BJ (cell line): ENCODE measurements at regions not wholly inside any gene's neighbourhood (a gene's known extent, or its start where the extent isn't known, plus 50 kb on each side); places are given as distances from the start of the nearest gene placed in this dataset.

Source experiments
- CTCF ChIA-PET: fragments of 350-600 bp; formaldehyde crosslinking; extraction: SDS; loops from one replicate; lab custom pipeline; 2021; ENCODE audit warnings: antibody characterized with exemption, inconsistent platforms; lab: Yijun Ruan, JAX
- POLR2A ChIA-PET: fragments of 300-600 bp; sonication (Branson Sonifier 250); formaldehyde crosslinking; extraction: SDS; loops from one replicate; lab custom pipeline; 2021; ENCODE audit warnings: antibody characterized with exemption; lab: Charles Lee
- DNase-seq: peaks from one replicate; pipeline ENCODE4 v3.0.0-alpha.2; 2011; ENCODE audit warnings: low read depth
- H3K27me3 ChIP-seq: 2 replicates; pipeline ENCODE4 v1.6.0; 2011; ENCODE audit warnings: low read length; ENCODE audit not compliant: control insufficient read depth, insufficient read depth
- H3K36me3 ChIP-seq: 2 replicates; pipeline ENCODE4 v1.5.1; 2011; ENCODE audit warnings: low read length; ENCODE audit not compliant: control insufficient read depth, insufficient read depth
- H3K4me3 ChIP-seq: 2 replicates; pipeline ENCODE4 v1.5.1; 2011; ENCODE audit warnings: low read depth, mild to moderate bottlenecking, control low read depth, low read length
- CTCF ChIP-seq: IDR thresholded peaks from 2 replicates; pipeline ENCODE4 v1.5.1; 2011; ENCODE audit warnings: low read depth, mild to moderate bottlenecking, control low read depth, inconsistent platforms, low read length, moderate library complexity; ENCODE audit not compliant: insufficient read depth

GRCh38 chr20:11844691-11845090 is 73.0 kb upstream of the BTBD3 start:
- ChIA-PET POLR2A (no interaction called here), CTCF (interaction anchor here (0.7 to 1.1 kb wide), 2 partner anchors 14 to 22 kb away, joined by 3 read pairs; no protein-coding TSS in a partner anchor)
- no peak for DNase-seq

GRCh38 chr20:11845340-11845739 is 72.4 kb upstream of the BTBD3 start:
- Histone ChIP-seq H3K4me3 (no peak overlapping the region), H3K27me3 (no peaks in the 10 kb centered on the region), H3K36me3 (no peaks in the 10 kb centered on the region)
- TF ChIP-seq CTCF: no peak
- ChIA-PET POLR2A (no interaction called here), CTCF (interaction anchor here (0.7 to 1.1 kb wide), 2 partner anchors 14 to 23 kb away, joined by 3 read pairs; no protein-coding TSS in a partner anchor)
- DNase-seq: no peak

More at GRCh38 chr20:11844691-11845090, 73.0 kb upstream of the BTBD3 start:
- Histone ChIP-seq H3K27me3 (no peaks in the 10 kb centered on the region), H3K36me3 (no peaks in the 10 kb centered on the region), H3K4me3 (no peak overlapping the region)
- no peak for TF ChIP-seq CTCF

GRCh38 chr20:11846131-11846530 is 71.6 kb upstream of the BTBD3 start:
- ChIA-PET POLR2A (no interaction called here), CTCF (no interaction called here)
- H3K27me3 ChIP-seq: no peaks in the 10 kb centered on the region
- H3K36me3 ChIP-seq: no peaks in the 10 kb centered on the region
- no peak for DNase-seq
- no peak overlapping the region for H3K4me3 ChIP-seq
- TF ChIP-seq CTCF: no peak

- H3K4me3 ChIP-seq: no peak overlapping the region
- DNase-seq: no peak
- H3K36me3 ChIP-seq: no peaks in the 10 kb centered on the region
- TF ChIP-seq CTCF: no peak
- ChIA-PET CTCF (no interaction called here), POLR2A (no interaction called here)
- H3K27me3 ChIP-seq: no peaks in the 10 kb centered on the region
Measured at GRCh38 chr20:11847827-11848226, 69.9 kb upstream of the BTBD3 start.

GRCh38 chr20:11849270-11849915 is 68.3 kb upstream of the BTBD3 start:
- no peak for TF ChIP-seq CTCF
- no peak for DNase-seq
- Histone ChIP-seq H3K36me3 (no peaks in the 10 kb centered on the region), H3K27me3 (no peaks in the 10 kb centered on the region), H3K4me3 (no peak overlapping the region)
- POLR2A ChIA-PET: no interaction called here
- CTCF ChIA-PET: interaction anchor here (1.5 kb wide), 1 partner anchor 42 kb away, joined by 3 read pairs; no protein-coding TSS in a partner anchor
